Stimulated activated CD4-positive, alpha-beta T cell treated with anti-CD3 and anti-CD28 coated beads, Interleukin-1b, Interleukin-23, amount 100 ng/mL, for 1 hour (primary cell): ENCODE measurements at regions not wholly inside any gene's neighbourhood (a gene's known extent, or its start where the extent isn't known, plus 50 kb on each side); places are given as distances from the start of the nearest gene placed in this dataset.
"Not testable (repeated sequence)": the region's sequence is repeated elsewhere in the genome, so short reads cannot be mapped to it uniquely, and the experiment has no call there.

Experiments
- DNase-seq, 2 donors: peaks; one replicate each; pipeline ENCODE4 v3.0.0-alpha.2; 2020; ENCODE audit warnings: low read depth in 2 of 2

- DNase-seq, result peak; percentile 22 to 43
Observed at GRCh38 chr9:41273549-41274267, 84.6 kb upstream of the ZNG1F start.

DNA sequence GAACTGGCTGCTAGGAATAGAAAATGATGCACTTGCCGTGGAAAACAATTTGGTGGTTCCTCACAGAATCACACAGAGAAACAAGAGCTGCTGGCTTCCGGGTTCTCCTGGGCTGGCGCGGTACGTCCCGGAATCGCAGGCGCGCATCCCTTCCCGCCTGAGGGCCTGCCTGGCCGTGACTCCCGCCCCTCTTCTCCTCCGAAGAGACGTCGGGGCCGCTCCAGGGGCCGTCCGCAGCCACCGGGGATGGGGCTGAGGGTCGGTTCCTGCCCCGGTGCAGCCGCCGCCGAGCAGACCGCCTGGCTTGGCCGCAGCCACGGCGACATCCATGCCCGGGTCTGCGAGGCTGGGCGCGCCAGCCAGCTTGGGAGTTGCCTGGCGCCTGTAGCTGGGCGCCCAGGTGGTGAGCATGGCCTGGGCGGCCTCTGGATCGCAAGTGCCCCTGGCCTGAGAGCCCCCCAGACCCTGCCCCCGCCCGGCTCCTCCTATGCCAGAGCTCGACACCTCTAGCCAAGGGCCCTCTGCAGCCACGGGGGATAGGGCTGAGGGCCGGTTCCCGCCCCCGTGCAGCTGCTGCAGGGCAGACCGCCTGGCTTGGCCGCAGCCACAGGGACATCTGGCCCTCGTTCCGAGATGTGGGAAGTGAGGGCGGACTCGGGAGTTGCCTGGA, 83.9 kb upstream of the ZNG1F start:
- DNase-seq, result not testable (repeated sequence)

DNA sequence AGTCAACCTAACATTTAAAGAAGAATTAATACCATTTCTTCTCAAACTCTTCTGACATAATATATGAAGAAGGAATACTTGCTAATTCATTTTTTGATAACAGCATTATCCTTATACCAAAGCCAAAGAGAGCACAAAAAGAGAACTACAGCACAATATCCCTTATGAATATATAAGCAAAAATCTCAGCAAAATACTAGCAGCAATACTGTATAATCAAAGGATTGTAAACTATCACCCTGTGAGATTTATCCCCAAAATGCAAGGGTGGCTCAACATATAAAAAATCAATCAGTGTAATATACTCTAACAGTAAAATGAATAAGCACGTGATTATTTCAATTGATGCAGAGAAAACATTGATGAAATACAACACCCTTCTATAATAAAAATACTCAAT, 81.9 kb upstream of the ZNG1F start:
- not testable (repeated sequence) for DNase-seq

DNA sequence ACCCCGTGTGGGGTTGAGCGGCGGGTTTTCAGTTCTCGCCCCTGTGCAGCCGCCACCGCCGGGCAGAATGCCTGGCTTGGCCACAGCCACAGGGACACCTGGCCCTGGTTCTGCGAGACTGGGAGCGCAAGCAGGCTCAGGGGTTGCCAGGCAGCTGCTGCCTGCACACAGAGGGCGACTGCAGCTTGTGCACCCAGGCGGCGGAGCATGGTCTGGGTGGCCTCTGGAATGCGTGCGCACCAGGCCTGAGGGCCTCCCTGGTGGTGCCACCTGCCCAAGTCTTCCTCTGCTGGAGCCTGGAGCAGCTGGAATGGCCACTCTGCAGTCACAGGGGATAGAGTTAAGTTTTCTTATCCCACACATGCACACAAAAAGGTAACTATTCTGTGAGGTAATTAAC, 80.4 kb upstream of the ZNG1F start:
- DNase-seq, result not testable (repeated sequence)

GRCh38 chr9:41269054-41269453, 79.9 kb upstream of the ZNG1F start:
- not testable (repeated sequence) for DNase-seq

GRCh38 chr9:41266602-41267001, 77.5 kb upstream of the ZNG1F start:
- not testable (repeated sequence) for DNase-seq

DNA sequence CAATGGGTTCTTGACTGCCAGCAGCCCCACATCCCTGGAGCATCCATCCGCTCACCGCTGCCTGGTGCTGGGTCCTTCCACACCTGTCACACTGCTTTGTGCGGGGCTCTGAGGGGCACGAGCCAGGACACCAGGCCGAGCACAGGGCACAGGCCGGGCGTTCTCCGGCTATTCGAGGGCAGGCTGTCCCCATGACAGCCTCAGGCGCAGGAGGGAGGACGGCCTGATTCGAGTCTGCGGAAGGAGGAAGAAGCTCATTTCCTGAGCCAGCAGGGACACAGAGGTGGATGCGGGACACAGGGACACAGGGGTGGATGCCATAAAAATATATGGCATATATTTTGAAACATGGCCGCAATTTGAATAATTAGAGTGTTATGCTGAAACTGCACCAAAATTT, 76.9 kb upstream of the ZNG1F start:
- DNase-seq, result not testable (repeated sequence)

- not testable (repeated sequence) for DNase-seq
Observed at GRCh38 chr9:41251973-41252372, 62.9 kb upstream of the ZNG1F start.

DNA sequence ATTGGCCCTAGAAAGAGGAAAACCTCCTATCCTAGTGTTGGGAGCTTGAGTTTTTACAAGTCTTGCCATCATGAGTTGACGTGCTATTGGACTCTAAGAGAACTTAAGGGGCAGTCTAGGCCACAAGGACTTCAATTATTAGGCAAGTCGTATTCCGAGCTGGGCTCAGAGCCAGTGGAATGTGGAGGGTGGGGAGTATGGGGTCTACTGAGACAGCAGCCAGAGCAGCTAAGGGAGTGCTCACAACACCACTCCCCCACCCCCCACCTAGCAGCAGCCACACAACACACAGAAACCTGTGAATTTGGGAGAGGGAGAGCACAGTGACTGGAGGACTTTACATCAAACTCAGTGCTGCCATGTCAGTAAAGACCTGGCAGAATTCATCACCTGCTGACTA, 62.0 kb upstream of the ZNG1F start:
- DNase-seq, result not testable (repeated sequence)

DNA sequence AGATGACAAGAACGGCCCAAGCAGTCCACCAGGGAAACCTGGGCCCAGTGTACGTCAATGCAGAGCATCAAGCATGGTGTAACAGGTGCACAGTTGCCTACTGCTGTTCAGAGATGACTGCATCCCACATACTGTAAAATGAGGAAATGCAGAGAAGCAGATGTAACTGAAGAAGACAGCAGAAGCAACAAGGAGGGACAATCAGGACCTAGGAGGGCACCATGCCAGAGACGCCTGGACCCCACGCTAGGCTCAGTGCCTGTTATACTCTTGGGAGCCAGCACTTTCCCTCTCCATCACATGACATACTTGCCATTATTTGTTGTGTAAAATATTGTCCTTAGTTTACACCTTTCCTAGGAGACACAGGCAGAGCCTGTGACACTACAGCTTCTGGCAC, 57.6 kb upstream of the ZNG1F start:
- not testable (repeated sequence) for DNase-seq
